ENCODE measurements at regions not wholly inside any gene's neighbourhood (a gene's known extent, or its start where the extent isn't known, plus 50 kb on each side); places are given as distances from the start of the nearest gene placed in this dataset.

- TF ChIP-seq REST (IDR thresholded peaks at IDR 0.05; ENCODE audit: low read depth) (no peak), USF1 (IDR thresholded peaks at IDR 0.05) (no peak), EP300 (IDR thresholded peaks at IDR 0.05; ENCODE audit: borderline replicate concordance) (no peak), FOXM1 (IDR thresholded peaks at IDR 0.05; ENCODE audit: borderline replicate concordance, low read depth) (no peak), TAF1 (IDR thresholded peaks at IDR 0.05; ENCODE audit: low read depth) (no peak), TCF12 (IDR thresholded peaks at IDR 0.05; ENCODE audit: low read depth) (no peak), RAD21 (IDR thresholded peaks at IDR 0.05; ENCODE audit: low read depth) (no peak), YY1 (IDR thresholded peaks at IDR 0.05; ENCODE audit: low read depth) (no peak), NFIC (IDR thresholded peaks at IDR 0.05) (no peak), CREB1 (IDR thresholded peaks at IDR 0.05; ENCODE audit: low read depth) (no peak), CEBPB (IDR thresholded peaks at IDR 0.05) (no peak), EGR1 (IDR thresholded peaks at IDR 0.05) (no peak), MAX (IDR thresholded peaks at IDR 0.05) (no peak; the same call in 1 of the 2 replicates), TEAD4 (IDR thresholded peaks at IDR 0.05) (no peak)
These were observed 262.0 kb downstream of the IL15 start for GRCh38 chr4:141898346-141898745.
